ENCODE measurements at regions not wholly inside any gene's neighbourhood (a gene's known extent, or its start where the extent isn't known, plus 50 kb on each side); places are given as distances from the start of the nearest gene placed in this dataset.

DNA sequence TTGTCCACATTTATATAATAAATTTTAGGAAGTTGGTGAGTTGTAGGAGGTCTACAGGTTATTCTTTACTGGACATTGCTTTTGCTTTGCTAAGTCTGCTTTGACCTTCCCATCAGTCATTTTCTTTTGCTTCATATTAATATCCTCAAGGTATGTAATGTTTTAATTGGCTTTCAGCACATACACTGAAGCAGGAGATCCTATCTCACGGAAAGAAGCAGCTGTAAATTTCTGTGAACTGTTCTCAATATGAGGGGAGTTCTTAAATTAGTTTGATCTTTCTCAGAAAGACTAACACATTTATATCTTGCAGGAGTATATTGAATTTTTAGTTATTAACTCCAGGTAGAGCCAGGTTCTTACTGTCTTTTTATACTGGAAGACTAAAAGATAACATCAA is 856.5 kb downstream of the GATA3 start:
- TF ChIP-seq, protein P1, sequence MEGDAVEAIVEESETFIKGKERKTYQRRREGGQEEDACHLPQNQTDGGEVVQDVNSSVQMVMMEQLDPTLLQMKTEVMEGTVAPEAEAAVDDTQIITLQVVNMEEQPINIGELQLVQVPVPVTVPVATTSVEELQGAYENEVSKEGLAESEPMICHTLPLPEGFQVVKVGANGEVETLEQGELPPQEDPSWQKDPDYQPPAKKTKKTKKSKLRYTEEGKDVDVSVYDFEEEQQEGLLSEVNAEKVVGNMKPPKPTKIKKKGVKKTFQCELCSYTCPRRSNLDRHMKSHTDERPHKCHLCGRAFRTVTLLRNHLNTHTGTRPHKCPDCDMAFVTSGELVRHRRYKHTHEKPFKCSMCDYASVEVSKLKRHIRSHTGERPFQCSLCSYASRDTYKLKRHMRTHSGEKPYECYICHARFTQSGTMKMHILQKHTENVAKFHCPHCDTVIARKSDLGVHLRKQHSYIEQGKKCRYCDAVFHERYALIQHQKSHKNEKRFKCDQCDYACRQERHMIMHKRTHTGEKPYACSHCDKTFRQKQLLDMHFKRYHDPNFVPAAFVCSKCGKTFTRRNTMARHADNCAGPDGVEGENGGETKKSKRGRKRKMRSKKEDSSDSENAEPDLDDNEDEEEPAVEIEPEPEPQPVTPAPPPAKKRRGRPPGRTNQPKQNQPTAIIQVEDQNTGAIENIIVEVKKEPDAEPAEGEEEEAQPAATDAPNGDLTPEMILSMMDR (IDR thresholded peaks at IDR 0.05; ENCODE audit: poor library complexity): no peak
- no peak for TF ChIP-seq EZH2 (IDR thresholded peaks at IDR 0.05; ENCODE audit: borderline replicate concordance)
- no peak for TF ChIP-seq EZH2phosphoT487 (IDR thresholded peaks at IDR 0.05; ENCODE audit: low read depth, severe bottlenecking, unreplicated experiment)
